ENCODE measurements at regions not wholly inside any gene's neighbourhood (a gene's known extent, or its start where the extent isn't known, plus 50 kb on each side); places are given as distances from the start of the nearest gene placed in this dataset.

DNA sequence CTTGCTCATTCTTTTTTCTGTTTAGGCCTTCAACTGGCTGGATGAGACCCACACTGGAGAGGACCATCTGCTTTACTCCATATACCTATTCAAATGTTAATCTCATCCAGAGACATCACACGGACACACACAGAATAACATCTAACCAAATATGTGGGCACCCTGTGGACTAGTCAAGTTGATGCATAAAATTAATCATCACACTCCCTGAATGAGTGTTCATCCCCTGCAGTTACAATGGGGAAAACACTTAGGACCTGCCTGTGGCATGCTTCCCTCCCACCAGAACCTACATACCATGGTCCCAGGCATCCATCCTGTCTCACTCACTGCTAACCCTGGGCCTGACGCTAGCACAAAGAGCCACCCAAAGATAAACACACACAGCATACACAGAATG, 112.8 kb upstream of the TEX51 start:
- TF ChIP-seq CEBPB (IDR thresholded peaks at IDR 0.05) = no peak

DNA sequence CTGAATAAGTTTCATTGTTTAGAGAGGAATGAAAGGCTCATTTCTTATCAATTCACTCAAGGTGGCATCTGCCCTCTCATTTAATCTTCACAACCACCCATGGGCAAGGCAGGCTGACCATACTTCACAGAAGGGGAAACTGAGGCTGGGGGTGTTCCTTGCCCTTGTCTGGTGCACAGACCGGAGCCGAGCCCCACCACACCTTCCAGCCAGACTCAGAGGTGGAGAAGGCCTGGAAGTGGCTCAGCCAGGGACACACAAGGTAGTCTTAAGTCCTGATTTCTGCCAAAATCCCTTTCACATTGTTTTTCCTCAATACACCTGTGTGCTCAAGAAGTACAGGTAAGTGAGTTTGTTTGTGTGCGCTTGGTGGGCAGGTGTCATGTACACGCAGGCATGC, 111.9 kb upstream of the TEX51 start:
- TF ChIP-seq TCF12 (IDR thresholded peaks at IDR 0.05; ENCODE audit: low read depth) (no peak), NFIC (IDR thresholded peaks at IDR 0.05) (no peak), CREB1 (IDR thresholded peaks at IDR 0.05; ENCODE audit: low read depth) (no peak), REST (IDR thresholded peaks at IDR 0.05; ENCODE audit: low read depth) (no peak), FOXM1 (IDR thresholded peaks at IDR 0.05; ENCODE audit: borderline replicate concordance, low read depth) (no peak), EGR1 (IDR thresholded peaks at IDR 0.05) (no peak), ZBTB7A (IDR thresholded peaks at IDR 0.05; ENCODE audit: low read depth) (no peak), CEBPB (IDR thresholded peaks at IDR 0.05) (no peak), EP300 (IDR thresholded peaks at IDR 0.05; ENCODE audit: borderline replicate concordance) (no peak), TEAD4 (IDR thresholded peaks at IDR 0.05) (no peak), RAD21 (IDR thresholded peaks at IDR 0.05; ENCODE audit: low read depth) (no peak), USF1 (IDR thresholded peaks at IDR 0.05) (no peak), TAF1 (IDR thresholded peaks at IDR 0.05; ENCODE audit: low read depth) (no peak)

GRCh38 chr2:126787289-126787688, 111.4 kb upstream of the TEX51 start:
- TF ChIP-seq EP300 (IDR thresholded peaks at IDR 0.05; ENCODE audit: borderline replicate concordance) (no peak), CEBPB (IDR thresholded peaks at IDR 0.05) (no peak), USF1 (IDR thresholded peaks at IDR 0.05) (no peak), ZBTB7A (IDR thresholded peaks at IDR 0.05; ENCODE audit: low read depth) (no peak), CREB1 (IDR thresholded peaks at IDR 0.05; ENCODE audit: low read depth) (no peak), NFIC (IDR thresholded peaks at IDR 0.05) (no peak), TCF12 (IDR thresholded peaks at IDR 0.05; ENCODE audit: low read depth) (no peak), RAD21 (IDR thresholded peaks at IDR 0.05; ENCODE audit: low read depth) (no peak), TAF1 (IDR thresholded peaks at IDR 0.05; ENCODE audit: low read depth) (no peak), FOXM1 (IDR thresholded peaks at IDR 0.05; ENCODE audit: borderline replicate concordance, low read depth) (no peak)

DNA sequence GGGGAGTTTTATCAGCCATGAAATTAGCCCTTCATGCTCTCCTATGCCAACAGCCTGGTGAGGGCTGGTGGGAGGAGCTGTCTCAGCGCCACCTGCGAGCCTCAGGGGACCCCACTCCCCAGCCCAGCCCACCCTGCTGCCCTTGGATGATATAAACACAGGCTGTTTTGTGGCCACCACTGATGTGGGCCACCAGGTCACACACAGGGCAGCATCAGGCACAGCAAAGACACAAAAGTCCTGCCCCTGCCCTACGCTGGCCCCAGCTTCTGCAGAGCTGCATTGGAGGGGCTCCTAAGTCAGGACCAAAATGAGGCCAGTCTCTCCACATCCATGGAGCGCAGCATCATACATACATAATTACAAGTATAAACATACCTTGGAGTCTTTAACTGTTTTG, 110.6 kb upstream of the TEX51 start:
- TF ChIP-seq EP300 (IDR thresholded peaks at IDR 0.05; ENCODE audit: borderline replicate concordance) = no peak
- no peak for TF ChIP-seq ZBTB7A (IDR thresholded peaks at IDR 0.05; ENCODE audit: low read depth)
- no peak for TF ChIP-seq CEBPB (IDR thresholded peaks at IDR 0.05)
- no peak for TF ChIP-seq TCF12 (IDR thresholded peaks at IDR 0.05; ENCODE audit: low read depth)
- TF ChIP-seq USF1 (IDR thresholded peaks at IDR 0.05) = no peak
- TF ChIP-seq, protein P1, sequence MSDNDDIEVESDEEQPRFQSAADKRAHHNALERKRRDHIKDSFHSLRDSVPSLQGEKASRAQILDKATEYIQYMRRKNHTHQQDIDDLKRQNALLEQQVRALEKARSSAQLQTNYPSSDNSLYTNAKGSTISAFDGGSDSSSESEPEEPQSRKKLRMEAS (IDR thresholded peaks at IDR 0.05) = no peak
- TF ChIP-seq RAD21 (IDR thresholded peaks at IDR 0.05; ENCODE audit: low read depth) = no peak
- no peak for TF ChIP-seq TEAD4 (IDR thresholded peaks at IDR 0.05)
- TF ChIP-seq CREB1 (IDR thresholded peaks at IDR 0.05; ENCODE audit: low read depth) = no peak
- no peak for TF ChIP-seq NFIC (IDR thresholded peaks at IDR 0.05)
- TF ChIP-seq YY1 (IDR thresholded peaks at IDR 0.05; ENCODE audit: low read depth) = no peak
- no peak for TF ChIP-seq REST (IDR thresholded peaks at IDR 0.05; ENCODE audit: low read depth)
- TF ChIP-seq EGR1 (IDR thresholded peaks at IDR 0.05) = no peak
- no peak for TF ChIP-seq FOXM1 (IDR thresholded peaks at IDR 0.05; ENCODE audit: borderline replicate concordance, low read depth)
- no peak for TF ChIP-seq TAF1 (IDR thresholded peaks at IDR 0.05; ENCODE audit: low read depth)

GRCh38 chr2:126788652-126789051, 110.0 kb upstream of the TEX51 start:
- TF ChIP-seq YY1 (IDR thresholded peaks at IDR 0.05; ENCODE audit: low read depth) (no peak), RAD21 (IDR thresholded peaks at IDR 0.05; ENCODE audit: low read depth) (no peak), ZBTB7A (IDR thresholded peaks at IDR 0.05; ENCODE audit: low read depth) (no peak), FOXM1 (IDR thresholded peaks at IDR 0.05; ENCODE audit: borderline replicate concordance, low read depth) (no peak), TEAD4 (IDR thresholded peaks at IDR 0.05) (no peak), TAF1 (IDR thresholded peaks at IDR 0.05; ENCODE audit: low read depth) (no peak), REST (IDR thresholded peaks at IDR 0.05; ENCODE audit: low read depth) (no peak), CEBPB (IDR thresholded peaks at IDR 0.05) (no peak), TCF12 (IDR thresholded peaks at IDR 0.05; ENCODE audit: low read depth) (no peak)

Data from Ishikawa (cell line).